ENCODE measurements at regions not wholly inside any gene's neighbourhood (a gene's known extent, or its start where the extent isn't known, plus 50 kb on each side); places are given as distances from the start of the nearest gene placed in this dataset.

DNA sequence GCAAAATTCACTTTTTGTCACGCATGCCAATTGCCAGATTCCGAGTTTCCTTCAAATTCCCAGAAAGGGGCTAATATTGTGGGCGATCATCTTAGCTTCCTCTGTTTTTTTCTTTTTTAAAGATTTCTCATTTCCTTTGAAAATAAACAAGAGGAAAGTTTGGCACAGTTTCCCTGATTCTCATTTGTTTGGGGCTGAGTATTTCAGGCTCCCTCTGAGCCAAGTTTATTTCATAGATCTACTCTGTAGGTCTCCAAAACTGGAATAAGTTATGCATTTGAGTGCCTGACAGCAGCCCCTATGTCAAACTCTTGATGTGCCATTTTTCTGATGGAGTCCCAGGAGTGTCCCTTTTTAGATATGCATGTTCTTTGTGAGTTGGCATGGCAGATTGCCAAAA is 1297.2 kb upstream of the WWC1 start:
- DNase-seq (ENCODE audit: low spot score) = no peak
- in situ Hi-C loops (cut with MboI; ENCODE audit: low pct_unique_long_range_greater_than_20kb, low sequenced_read_pairs, unreplicated experiment) = no loop called here
- TF ChIP-seq CTCF (IDR thresholded peaks at IDR 0.05; ENCODE audit: extremely low read depth, insufficient read depth, missing control alignments) = no peak

GRCh38 chr5:167001246-167001645 is 1290.2 kb upstream of the WWC1 start:
- TF ChIP-seq CTCF (IDR thresholded peaks at IDR 0.05; ENCODE audit: extremely low read depth, insufficient read depth, missing control alignments) = no peak
- DNase-seq (ENCODE audit: low spot score) = no peak
- in situ Hi-C loops (cut with MboI; ENCODE audit: low pct_unique_long_range_greater_than_20kb, low sequenced_read_pairs, unreplicated experiment) = no loop called here

DNA sequence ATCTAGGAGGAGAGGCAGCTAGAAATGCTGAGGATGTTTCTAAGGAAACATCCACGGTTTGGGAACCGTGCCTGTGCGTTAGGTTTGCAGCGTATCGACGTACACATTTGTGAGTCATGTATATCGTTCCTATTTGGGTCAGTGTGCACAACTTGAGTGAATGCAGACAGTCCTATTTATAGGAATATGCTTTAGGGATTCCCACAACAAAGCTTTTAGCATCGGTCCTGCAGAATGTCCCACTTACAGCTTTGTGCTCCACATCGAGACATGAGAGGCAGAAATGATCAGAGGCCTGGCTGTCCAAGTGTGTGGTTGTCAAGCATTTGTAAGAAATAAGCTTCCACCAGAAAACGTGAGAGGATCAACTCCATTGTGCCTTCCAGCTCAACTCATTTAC is 1282.7 kb upstream of the WWC1 start:
- DNase-seq (ENCODE audit: low spot score) = no peak
- no peak for TF ChIP-seq CTCF (IDR thresholded peaks at IDR 0.05; ENCODE audit: extremely low read depth, insufficient read depth, missing control alignments)
- in situ Hi-C loops (cut with MboI; ENCODE audit: low pct_unique_long_range_greater_than_20kb, low sequenced_read_pairs, unreplicated experiment) = no loop called here

DNA sequence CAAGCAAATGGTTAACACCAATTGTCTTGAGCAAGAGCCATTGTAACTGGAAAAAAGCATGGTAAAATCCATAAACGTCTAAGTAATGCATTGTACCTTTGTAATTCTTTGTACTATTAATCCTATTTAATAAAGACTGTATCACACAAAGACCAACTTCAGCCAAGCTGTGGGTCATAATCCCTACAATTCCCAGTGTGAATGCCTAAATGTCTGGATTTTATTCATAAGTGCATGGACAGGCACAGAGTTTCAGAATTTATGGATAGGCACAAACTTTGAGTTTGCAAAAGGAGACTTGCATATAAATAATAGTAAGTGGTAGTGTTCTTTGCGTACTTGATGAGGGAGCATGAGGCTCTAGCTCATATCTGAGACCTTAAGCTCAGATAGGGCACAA is 1280.2 kb upstream of the WWC1 start:
- no peak for DNase-seq (ENCODE audit: low spot score)
- in situ Hi-C loops (cut with MboI; ENCODE audit: low pct_unique_long_range_greater_than_20kb, low sequenced_read_pairs, unreplicated experiment) = no loop called here
- TF ChIP-seq CTCF (IDR thresholded peaks at IDR 0.05; ENCODE audit: extremely low read depth, insufficient read depth, missing control alignments) = no peak

GRCh38 chr5:167012123-167013034 is 1279.1 kb upstream of the WWC1 start:
- no peak for DNase-seq (ENCODE audit: low spot score)
- in situ Hi-C loops (cut with MboI; ENCODE audit: low pct_unique_long_range_greater_than_20kb, low sequenced_read_pairs, unreplicated experiment) = no loop called here
- TF ChIP-seq CTCF (IDR thresholded peaks at IDR 0.05; ENCODE audit: extremely low read depth, insufficient read depth, missing control alignments) = no peak

GRCh38 chr5:167014401-167015056 is 1276.9 kb upstream of the WWC1 start:
- DNase-seq (ENCODE audit: low spot score) = no peak
- in situ Hi-C loops (cut with MboI; ENCODE audit: low pct_unique_long_range_greater_than_20kb, low sequenced_read_pairs, unreplicated experiment) = no loop called here
- no peak for TF ChIP-seq CTCF (IDR thresholded peaks at IDR 0.05; ENCODE audit: extremely low read depth, insufficient read depth, missing control alignments)
